SIG-M5 treated with dmso at 0.1 percent for 504 hours (cell line): ENCODE measurements at regions not wholly inside any gene's neighbourhood (a gene's known extent, or its start where the extent isn't known, plus 50 kb on each side); places are given as distances from the start of the nearest gene placed in this dataset.

ENCODE experiments used
- DNase-seq: peaks from one replicate; lab custom pipeline; 2025; ENCODE audit not compliant: unreplicated experiment; lab: John Stamatoyannopoulos, UW

GRCh38 chr7:130910949-130911944, 177.2 kb upstream of the KLF14 start:
- no peak for DNase-seq

DNA sequence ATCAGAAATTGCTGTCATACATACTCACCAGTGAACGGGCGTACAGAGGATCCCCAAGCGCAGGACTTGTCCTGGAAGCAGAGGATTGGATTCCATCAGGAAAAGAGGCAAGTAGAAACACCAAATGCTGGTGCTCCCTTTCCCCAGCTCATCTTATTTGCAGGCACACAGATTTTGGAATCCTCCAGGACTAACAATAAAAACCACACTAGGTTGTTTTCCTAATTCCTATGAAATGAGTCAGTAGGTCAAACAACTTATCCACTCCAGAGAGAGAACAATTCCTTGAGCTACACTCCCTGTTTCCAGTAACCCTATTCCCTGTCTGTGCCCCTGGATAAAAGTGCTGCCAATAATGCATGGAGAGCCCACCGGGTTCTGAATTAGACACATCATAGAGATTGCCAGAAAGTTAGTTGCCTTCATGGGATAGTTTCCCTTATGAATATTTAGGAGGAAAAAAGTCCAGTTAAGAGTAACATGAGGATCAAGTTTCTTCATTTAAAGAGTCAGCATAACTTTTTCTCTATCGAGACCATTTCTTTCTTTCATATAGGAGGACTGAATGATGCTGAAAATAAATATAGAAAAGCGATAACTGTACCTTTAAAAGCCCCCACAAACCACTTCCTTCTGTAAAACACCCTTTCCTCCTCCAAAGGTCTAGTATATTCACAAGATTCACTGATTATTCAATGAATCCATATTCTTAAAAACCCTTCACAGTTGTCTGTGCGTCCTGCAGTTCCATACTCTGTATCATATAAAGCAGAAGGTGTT, 178.3 kb upstream of the KLF14 start:
- DNase-seq: no peak

GRCh38 chr7:130912862-130913638, 179.0 kb upstream of the KLF14 start:
- DNase-seq: peak; percentile 97

DNA sequence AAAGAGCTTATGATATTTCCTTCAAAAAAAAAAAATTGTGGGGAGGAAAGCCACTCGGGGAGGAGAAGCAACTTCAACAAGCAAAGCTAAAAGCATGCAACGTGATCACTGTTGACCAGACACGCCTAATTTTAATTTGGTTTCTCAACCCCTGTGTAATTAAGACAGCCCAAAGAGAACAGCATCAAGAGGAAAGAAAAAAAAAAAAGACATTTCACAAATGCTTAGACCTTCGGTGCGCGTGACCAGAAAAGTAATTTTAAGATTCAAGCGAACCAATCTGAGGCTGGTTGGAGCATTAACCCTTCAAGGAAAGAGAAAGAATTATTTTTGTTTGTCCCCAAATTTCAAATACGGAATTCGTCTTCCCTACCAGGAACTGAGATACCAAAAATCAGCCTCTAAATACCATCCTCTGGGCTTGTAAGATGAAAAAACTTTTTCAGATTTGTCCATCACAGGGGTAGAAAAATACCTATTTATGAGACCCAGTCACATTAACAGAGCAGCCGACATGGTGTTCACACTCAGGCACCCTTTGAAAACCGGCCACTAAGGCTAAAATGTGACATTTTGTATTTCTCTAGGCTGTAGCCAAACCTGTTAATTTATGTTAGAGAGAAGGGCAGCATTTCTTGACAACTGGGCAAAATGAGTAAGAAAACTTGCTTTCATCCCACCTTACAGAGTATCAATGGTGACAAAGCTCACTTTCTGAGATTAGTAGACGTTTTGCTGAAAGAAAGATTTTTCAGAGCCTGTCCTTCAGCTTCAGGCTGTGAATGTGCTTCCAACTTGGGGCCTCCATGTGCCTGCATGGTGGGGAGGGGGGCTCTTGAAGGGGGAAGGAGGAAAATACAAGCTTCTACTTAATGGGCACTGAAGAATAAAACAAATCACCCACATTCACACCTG, 179.9 kb upstream of the KLF14 start:
- no peak for DNase-seq

- DNase-seq: no peak
Observed at GRCh38 chr7:130914554-130915294, 180.7 kb upstream of the KLF14 start.

DNA sequence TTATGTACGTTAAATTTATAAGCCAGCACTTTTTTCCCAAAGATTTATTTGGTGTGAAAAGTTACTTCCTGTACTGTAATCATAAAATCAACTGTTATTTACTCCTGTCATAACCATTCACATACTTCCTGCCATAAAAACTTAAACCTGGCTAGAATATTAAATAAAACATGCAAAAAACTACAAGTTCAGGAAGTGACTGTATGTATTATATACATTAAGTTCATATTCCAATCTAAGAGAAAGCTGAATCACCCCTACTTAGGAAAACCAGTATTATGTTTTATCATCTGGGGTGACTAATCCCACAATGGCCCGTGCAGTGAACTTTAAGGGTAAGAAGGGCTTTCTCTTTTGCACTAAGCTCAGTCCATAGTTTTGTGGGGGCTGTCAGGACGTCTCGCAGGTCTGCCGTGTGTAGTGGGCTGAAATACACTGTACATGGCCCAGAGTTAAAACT, 183.7 kb upstream of the KLF14 start:
- no peak for DNase-seq

GRCh38 chr7:130918129-130919052, 184.4 kb upstream of the KLF14 start:
- no peak for DNase-seq

- DNase-seq: no peak
Observed at GRCh38 chr7:130919316-130920103, 185.5 kb upstream of the KLF14 start.

- no peak for DNase-seq
Observed at GRCh38 chr7:130920122-130920521, 186.1 kb upstream of the KLF14 start.

- no peak for DNase-seq
Observed at GRCh38 chr7:130921391-130922180, 187.6 kb upstream of the KLF14 start.

DNA sequence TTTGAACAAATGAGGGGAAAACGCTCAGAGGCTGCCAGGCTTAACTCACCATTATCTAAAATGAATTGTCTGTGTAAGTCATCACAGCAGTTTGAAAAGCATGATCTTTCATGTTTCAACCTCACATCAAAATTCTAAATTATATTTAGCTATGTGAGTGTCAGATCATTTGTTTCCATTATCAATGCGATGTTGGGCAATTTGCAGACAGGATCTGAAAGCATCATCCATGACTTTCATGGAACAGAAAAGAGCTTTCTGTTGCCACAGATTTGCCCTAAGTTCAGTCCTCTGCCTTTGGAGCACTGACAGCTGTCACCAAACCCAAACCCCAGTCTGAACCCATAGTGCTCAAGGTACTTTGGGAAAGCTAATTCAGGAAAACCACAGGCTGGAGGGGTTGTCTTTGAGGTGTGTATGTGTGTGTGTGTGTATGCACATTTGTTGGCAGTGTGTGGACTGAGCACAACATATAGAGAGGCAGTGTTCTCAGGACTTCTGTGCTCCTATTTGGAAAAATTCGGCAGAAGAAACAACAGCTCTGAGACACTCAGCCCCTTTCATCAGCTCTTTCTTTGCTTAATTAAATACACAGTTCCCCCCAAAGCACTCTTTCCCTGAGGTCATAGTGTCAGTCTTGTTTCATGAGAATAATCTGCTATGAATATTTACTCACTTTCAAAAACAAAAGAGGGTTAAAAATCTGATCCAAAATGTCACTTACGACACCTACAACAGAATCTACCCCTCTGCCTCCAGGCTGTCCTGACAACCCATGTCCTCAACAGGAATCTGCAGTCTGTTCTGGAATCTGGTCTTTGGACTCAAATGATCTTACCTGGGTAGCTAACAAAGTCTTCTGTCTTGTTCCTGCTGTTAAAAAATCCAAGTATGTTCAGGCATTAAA, 188.5 kb upstream of the KLF14 start:
- DNase-seq: no peak

GRCh38 chr7:130923365-130923764, 189.4 kb upstream of the KLF14 start:
- no peak for DNase-seq

DNA sequence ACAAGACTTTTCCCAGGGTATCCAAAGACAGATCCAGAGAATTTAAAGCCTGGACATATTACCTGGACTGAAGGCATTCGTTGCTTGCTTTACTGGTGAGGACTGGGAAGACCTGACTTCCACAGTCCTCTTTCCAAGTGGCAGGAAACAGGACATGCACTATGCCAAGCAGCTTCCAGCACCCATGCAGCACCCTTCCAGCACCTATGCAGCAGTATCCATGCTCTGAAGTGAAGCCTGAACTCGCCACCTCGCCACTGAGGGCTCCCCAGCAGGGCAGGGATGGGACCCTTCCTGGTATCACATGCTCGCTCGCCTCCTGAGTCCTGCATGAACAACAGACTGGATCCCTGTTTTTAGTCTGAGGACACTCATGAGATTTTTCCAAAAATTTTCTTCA, 189.9 kb upstream of the KLF14 start:
- no peak for DNase-seq

DNA sequence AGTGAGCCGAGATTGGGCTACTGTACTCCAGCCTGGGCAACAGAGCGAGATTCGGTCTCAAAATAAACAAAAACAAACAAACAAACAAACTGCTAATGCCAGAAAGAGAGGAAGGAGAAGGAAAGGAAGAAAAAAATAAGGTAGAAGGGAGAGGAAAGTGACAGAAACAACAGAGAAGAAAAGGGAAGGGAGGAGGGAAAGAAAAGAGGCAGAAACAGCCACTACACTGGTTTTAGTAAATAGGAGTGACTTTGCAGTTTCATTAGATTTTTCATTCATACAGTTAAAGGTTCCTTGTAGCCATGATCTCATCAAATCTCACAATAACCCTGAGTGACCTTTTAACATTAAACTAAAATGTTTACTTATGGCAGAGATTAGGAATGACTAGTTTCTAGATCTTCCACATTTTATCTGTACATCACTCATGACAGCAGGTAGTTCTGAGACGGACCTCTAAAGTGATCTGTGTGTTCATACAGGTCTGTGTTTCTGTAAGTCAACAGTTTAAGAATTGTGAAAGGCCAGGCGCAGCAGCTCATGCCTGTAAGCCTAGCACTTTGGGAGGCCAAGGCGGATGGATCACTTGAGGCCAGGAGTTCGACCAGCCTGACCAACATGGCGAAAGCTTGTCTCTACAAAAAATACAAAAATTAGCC, 191.3 kb upstream of the KLF14 start:
- DNase-seq: no peak

GRCh38 chr7:130926001-130926691, 192.1 kb upstream of the KLF14 start:
- DNase-seq: peak; percentile 14
